Panc1 (cell line): ENCODE measurements at regions not wholly inside any gene's neighbourhood (a gene's known extent, or its start where the extent isn't known, plus 50 kb on each side); places are given as distances from the start of the nearest gene placed in this dataset.
"Not testable (repeated sequence)": the region's sequence is repeated elsewhere in the genome, so short reads cannot be mapped to it uniquely, and the experiment has no call there.

ENCODE experiments used
- CTCF ChIP-seq: fragments of 450-650 bp; IDR thresholded peaks from 2 replicates; pipeline ENCODE4 v1.5.1; 2017; ENCODE audit warnings: mild to moderate bottlenecking
- REST ChIP-seq, 2 experiments: IDR thresholded peaks; 2 replicates each; pipeline ENCODE4 v1.6.1; 2011 to 2012; ENCODE audit warnings: low read depth in 2 of 2, control low read depth in 1 of 2, low read length in 1 of 2, mild to moderate bottlenecking in 1 of 2, moderate library complexity in 1 of 2; ENCODE audit not compliant: insufficient read depth in 1 of 2

DNA sequence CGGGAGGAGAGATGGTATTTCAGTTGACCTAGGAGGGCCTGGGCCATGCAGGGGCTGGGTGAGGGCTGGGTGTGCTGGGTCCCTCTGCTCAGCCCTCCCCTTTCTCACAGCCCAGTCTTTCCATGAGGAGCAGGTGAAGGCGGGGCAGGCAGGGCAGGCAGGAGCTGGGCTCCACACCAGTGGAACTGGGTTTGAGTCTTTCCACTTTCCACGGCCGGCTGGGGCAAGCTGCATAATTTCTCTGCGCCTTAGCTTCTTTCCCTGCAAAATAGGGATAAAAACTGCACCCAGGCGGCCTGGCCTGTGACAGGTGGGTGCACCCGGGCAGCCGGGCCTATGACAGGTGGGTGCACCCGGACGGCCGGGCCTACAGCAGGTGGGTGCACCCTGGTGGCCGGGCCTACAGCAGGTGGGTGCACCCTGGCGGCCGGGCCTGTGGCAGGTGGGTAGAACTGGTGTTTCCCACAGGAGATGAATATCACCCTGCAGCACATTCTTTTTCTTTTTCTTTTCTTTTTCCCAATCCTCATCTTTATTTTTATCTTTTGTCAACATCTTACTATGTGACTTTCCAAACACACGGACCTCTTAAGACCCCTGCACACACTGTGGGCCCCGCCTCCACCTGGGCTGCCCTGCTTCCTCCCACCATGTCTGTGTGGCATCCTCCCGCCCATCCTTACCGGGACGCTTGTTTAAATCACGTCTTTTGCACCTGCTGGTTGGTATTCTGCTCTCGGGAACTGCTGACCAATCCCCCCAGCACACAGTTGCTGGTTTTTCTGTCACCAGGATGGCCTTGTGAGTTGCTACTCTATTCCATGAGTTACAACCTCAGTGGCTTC is 111.3 kb downstream of the NPIPB11 start:
- TF ChIP-seq CTCF; REST (IDR thresholded peaks at IDR 0.05; ENCODE audit: insufficient read depth in 1 of 2, low read depth in 2 of 2, low read length in 1 of 2): not testable (repeated sequence)
